Muscle of leg (tissue), 3 donors: ENCODE measurements at regions not wholly inside any gene's neighbourhood (a gene's known extent, or its start where the extent isn't known, plus 50 kb on each side); places are given as distances from the start of the nearest gene placed in this dataset.

Source experiments
- DNase-seq: peaks from one replicate; pipeline ENCODE4 v3.0.0; 2013
- H3K27ac ChIP-seq: one replicate; pipeline ENCODE4 v1.5.1; 2013; ENCODE audit warnings: mild to moderate bottlenecking, low read length, control low read depth
- H3K27me3 ChIP-seq: one replicate; pipeline ENCODE4 v1.6.1; 2013; ENCODE audit warnings: low read length; ENCODE audit not compliant: control insufficient read depth, insufficient read depth
- H3K36me3 ChIP-seq: one replicate; pipeline ENCODE4 v1.6.1; 2013; ENCODE audit warnings: low read length; ENCODE audit not compliant: control insufficient read depth, insufficient read depth
- H3K4me1 ChIP-seq: one replicate; pipeline ENCODE4 v1.6.1; 2013; ENCODE audit warnings: low read length; ENCODE audit not compliant: control insufficient read depth, insufficient read depth
- H3K4me3 ChIP-seq: one replicate; pipeline ENCODE4 v1.5.1; 2013; ENCODE audit warnings: low read length, control low read depth
- H3K9me3 ChIP-seq: replicated peaks from 2 replicates; pipeline ENCODE4 v1.6.1; 2013; ENCODE audit warnings: low read depth, low read length; ENCODE audit not compliant: control insufficient read depth
- WGBS: methylation state at CpG from one replicate; pipeline ENCODE4 v1.1.5; 2013; ENCODE audit warnings: missing lambda C conversion rate; ENCODE audit not compliant: insufficient coverage; 5-methylcytosine and 5-hydroxymethylcytosine counted together

DNA sequence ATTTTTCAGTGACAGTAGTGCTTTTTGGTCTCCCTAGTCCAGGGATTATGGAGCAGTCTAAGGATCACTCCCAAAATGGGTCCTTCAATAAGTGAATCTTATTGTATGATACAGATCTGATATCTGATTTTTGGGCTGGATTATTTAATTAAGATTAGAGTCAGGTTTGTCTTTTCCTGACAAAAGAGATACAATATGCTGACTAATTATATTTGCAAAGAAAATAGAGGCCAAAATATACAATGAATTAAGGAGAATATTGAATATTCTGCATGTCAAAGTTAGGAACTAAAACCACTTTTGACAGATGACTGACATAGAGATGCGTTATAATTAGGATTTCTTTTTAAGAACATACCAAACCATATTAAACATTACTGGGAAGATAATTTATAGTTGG, 175.2 kb downstream of the FOXG1 start:
- no CpG with 5 or more reads among the region's 1 CpG for WGBS
- no peaks in the 10 kb centered on the region for H3K27me3 ChIP-seq
- no peaks in the 10 kb centered on the region for H3K36me3 ChIP-seq
- H3K27ac ChIP-seq: no peak overlapping the region
- no peak overlapping the region for H3K4me3 ChIP-seq
- no peaks in the 10 kb centered on the region for H3K9me3 ChIP-seq
- no peak for DNase-seq
- H3K4me1 ChIP-seq: no peaks in the 10 kb centered on the region

DNA sequence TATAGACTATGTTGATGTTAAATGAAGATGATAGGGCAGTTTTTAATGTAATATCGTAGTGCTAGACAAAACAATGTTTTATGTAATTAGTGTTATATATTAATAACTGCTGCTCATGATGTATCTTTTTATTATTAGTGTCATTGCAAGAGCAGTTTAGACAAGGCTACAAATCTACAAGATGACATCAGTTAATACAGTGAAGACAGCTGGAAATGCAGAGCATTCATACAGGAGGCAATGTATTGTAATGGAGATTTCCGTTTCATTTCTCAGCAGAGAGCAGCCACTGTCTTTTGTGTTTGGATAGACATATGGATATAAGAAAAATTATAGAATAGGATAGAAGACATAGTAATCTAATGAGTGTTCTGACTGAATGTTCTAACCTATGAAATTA, 178.0 kb downstream of the FOXG1 start:
- Histone ChIP-seq H3K4me1 (no peaks in the 10 kb centered on the region), H3K27ac (no peak overlapping the region), H3K9me3 (no peaks in the 10 kb centered on the region), H3K4me3 (no peak overlapping the region), H3K27me3 (no peaks in the 10 kb centered on the region), H3K36me3 (no peaks in the 10 kb centered on the region)
- DNase-seq: no peak
- WGBS: 86% methylated on average over 1 of the region's 2 CpGs

DNA sequence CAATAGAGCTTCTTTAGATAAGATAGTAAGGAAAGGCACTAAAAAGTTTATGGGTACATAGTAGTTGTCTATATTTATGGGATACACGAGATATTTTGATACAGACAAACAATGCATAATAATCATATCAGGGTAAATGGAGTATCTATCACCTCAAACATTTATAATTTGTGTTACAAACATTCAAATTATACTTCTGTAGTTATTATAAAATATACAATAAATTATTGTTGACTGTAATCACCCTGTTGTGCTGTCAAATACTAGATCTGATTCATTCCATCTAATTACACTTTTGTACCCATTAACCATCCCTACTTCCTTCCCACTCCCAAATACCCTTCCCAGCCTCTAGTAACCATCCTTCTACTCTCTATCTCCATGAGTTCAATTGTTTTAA, 179.7 kb downstream of the FOXG1 start:
- no peaks in the 10 kb centered on the region for H3K9me3 ChIP-seq
- no peaks in the 10 kb centered on the region for H3K27me3 ChIP-seq
- no CpG with 5 or more reads among the region's 1 CpG for WGBS
- DNase-seq: no peak
- H3K36me3 ChIP-seq: no peaks in the 10 kb centered on the region
- no peak overlapping the region for H3K4me3 ChIP-seq
- H3K27ac ChIP-seq: no peak overlapping the region
- no peaks in the 10 kb centered on the region for H3K4me1 ChIP-seq

DNA sequence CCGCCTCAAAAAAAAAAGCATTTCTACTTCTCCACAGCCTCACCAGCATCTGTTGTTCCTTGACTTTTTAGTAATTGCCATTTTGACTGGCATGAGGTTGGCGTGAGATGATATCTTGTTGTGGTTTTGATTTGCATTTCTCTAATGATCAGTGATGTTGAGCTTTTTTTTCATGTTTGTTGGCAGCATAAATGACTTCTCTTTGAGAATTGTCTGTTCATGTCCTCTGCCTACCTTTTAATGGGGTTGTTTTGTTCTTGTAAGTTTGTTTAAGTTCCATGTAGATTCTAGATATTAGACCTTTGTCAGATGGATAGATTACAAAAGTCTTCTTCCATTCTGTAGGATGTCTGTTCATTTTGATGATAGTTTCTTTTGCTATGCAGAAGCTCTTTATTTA, 182.9 kb downstream of the FOXG1 start:
- no peaks in the 10 kb centered on the region for H3K9me3 ChIP-seq
- no peaks in the 10 kb centered on the region for H3K36me3 ChIP-seq
- H3K27ac ChIP-seq: no peak overlapping the region
- WGBS: no CpG with 5 or more reads among the region's 2 CpGs
- no peak for DNase-seq
- H3K27me3 ChIP-seq: no peaks in the 10 kb centered on the region
- H3K4me1 ChIP-seq: no peaks in the 10 kb centered on the region
- no peak overlapping the region for H3K4me3 ChIP-seq

DNA sequence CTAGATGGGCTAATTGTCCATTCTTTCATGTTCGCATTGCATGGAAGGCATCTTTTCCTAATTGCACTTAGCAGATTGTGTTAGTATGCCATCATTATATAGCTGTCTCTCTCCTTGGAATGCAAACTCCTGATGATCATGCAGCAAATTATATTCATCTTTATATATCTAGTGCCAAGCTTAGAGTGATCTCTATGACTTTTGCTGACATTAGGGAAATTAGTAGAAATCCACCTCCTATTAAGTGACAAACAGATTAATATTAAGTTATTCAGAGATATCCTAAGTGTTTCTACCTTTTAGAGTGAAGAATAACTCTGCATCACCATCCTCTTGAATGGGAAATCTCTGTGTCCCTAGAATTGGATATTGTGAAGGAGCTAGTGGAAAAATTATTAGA, 185.6 kb downstream of the FOXG1 start:
- peaks cover 2% of the 10 kb centered on the region for H3K9me3 ChIP-seq
- no peak overlapping the region for H3K27ac ChIP-seq
- no peak overlapping the region for H3K4me3 ChIP-seq
- H3K36me3 ChIP-seq: no peaks in the 10 kb centered on the region
- H3K27me3 ChIP-seq: no peaks in the 10 kb centered on the region
- H3K4me1 ChIP-seq: no peaks in the 10 kb centered on the region
- WGBS: no CpG with 5 or more reads among the region's 1 CpG
- no peak for DNase-seq

DNA sequence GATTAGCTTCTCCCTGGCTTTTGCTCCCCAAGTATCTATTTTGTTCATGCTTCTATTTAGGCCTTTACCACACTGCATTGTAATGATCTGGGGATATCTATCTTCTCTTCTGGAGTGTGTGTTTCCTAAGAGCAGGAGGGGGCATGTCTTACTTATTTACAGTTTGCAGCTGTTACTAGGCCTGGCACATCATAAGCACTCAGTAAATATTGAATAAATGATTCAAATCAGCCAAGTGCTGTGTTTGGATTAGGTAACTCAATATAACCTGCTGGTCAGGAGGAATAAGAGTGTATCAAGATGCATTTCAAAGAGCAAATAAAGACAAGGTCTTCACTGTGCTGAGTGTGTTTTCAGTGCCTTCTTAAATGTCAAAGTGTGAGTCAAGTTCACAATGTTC, 186.1 kb downstream of the FOXG1 start:
- Histone ChIP-seq H3K27ac (no peak overlapping the region), H3K4me1 (no peaks in the 10 kb centered on the region), H3K27me3 (no peaks in the 10 kb centered on the region), H3K36me3 (no peaks in the 10 kb centered on the region), H3K9me3 (peaks cover 2% of the 10 kb centered on the region), H3K4me3 (no peak overlapping the region)
- DNase-seq: no peak

DNA sequence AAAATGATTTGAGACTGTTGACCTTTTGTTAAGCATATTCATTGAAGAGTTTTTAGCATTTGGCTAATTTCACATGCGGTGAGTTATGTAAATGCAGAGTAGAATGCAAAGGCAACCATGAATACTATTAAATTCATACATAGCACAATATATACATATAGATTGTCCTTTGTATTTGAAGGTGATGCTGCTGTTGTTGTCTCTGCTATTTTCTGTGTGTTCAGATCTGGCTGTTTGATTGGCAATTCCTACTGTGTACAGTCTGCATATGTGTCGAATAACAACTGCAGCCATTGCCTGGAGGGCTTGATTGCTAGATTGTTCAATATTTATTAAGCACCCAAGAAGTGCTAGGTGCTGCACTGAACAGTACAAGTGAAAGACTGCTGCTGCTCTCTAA, 187.4 kb downstream of the FOXG1 start:
- no peak for DNase-seq
- Histone ChIP-seq H3K27ac (no peak overlapping the region), H3K36me3 (no peaks in the 10 kb centered on the region), H3K27me3 (no peaks in the 10 kb centered on the region), H3K4me1 (no peaks in the 10 kb centered on the region), H3K4me3 (no peak overlapping the region), H3K9me3 (peaks cover 2% of the 10 kb centered on the region)
- 100% methylated on average over 1 of the region's 2 CpGs for WGBS

DNA sequence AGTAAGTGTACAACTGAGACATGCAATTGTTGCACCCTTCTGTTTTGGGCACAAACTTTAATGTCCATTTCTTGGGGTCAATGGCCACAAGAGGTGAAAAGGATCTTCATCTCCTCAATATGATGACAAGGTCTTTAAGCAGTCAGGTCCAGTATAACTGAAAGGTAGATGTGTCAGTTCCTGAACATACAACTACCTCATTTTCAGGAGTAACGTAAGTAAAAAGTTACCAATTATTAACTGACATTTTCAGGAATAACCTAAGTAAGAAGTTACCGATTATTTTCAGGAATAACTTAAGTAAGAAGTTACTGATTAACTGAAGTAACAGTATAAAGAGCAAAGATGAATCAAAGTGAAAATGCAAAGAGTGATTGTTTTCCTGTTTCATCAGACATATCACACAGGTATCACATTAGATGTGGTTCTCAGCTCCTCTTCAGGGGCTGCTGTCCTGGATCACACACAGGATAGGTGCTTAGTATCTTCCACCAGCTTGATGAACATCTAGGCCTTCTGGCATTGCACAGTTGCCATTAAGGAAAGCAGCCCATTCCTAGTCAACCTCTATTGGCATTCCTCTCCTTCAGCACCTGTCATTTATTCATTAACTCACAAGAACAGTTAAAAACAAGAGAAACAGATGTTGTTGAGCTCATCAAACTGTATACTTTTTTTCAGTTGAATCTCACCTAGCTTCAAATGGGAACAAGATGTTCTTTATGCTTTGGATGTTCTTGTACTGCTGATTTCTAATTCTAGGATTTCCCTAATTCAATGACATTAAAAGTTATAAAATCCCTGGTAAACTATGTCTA, 200.0 kb downstream of the FOXG1 start:
- H3K27ac ChIP-seq: no peak overlapping the region
- H3K4me3 ChIP-seq: no peak overlapping the region
- no CpG with 5 or more reads among the region's 2 CpGs for WGBS
- no peaks in the 10 kb centered on the region for H3K36me3 ChIP-seq
- no peaks in the 10 kb centered on the region for H3K4me1 ChIP-seq
- no peaks in the 10 kb centered on the region for H3K27me3 ChIP-seq
- no peak for DNase-seq
- H3K9me3 ChIP-seq: no peaks in the 10 kb centered on the region

DNA sequence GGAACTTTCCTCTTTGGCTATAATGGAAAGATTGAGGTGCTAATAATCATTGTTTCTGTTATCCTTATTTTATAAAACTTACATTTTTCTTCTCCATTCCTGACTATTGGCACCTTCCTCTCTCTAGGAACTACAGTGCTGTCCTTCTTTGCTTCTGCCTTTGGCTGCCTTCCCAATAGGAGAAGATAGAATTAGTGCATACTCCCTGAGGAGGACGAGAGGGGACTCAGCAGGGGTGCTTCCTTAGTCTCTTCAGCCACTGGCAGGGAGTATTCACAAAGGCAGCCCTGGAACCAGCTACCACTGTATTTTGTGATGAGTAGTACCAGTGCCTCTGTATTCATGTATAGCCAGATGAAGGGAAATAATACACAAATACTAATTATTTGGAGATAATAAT, 208.5 kb downstream of the FOXG1 start:
- Histone ChIP-seq H3K27ac (no peak overlapping the region), H3K4me1 (no peaks in the 10 kb centered on the region), H3K4me3 (no peak overlapping the region), H3K27me3 (no peaks in the 10 kb centered on the region), H3K9me3 (no peaks in the 10 kb centered on the region), H3K36me3 (no peaks in the 10 kb centered on the region)
- DNase-seq: no peak
- WGBS: no CpG with 5 or more reads among the region's 1 CpG

DNA sequence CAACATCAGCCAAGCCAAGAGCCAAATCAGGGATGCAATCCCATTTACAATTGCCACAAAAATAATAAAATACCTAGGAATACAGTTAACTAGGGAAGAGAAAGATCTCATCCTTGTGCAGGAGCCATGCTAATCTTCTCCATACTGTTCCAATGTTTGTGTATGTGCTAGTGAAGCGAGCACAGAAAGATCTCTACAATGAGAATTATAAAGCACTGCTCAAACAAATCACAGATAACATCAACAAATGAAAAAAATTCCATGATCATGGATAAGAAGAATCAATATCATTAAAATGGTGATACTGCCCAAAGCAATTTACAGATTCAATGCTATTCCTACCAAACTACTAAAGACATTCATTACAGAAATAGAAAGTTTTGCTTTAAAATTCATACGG, 215.6 kb downstream of the FOXG1 start:
- Histone ChIP-seq H3K36me3 (no peaks in the 10 kb centered on the region), H3K9me3 (peaks cover 2% of the 10 kb centered on the region), H3K27me3 (no peaks in the 10 kb centered on the region), H3K4me3 (no peak overlapping the region), H3K4me1 (no peaks in the 10 kb centered on the region), H3K27ac (no peak overlapping the region)
- no CpG with 5 or more reads among the region's 2 CpGs for WGBS
- DNase-seq: no peak

DNA sequence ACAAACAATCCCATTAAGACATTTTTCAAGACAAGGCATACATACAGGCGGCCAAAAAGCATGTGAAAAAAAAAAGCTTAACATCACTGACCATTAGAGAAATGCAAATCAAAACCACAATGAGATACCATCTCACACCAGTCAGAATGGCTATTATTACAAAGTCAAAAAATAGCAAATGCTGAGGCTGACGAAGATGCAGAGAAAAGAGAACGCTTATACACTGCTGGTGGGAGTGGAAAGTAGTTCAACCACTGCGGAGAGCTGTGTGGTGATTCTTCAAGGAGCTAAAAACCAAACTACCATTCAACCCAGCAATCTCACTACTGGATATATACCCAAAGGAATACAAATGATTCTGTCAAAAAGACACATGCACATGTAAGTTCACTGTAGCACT, 216.7 kb downstream of the FOXG1 start:
- WGBS: no CpG with 5 or more reads among the region's 4 CpGs
- DNase-seq: no peak
- Histone ChIP-seq H3K27ac (no peak overlapping the region), H3K4me3 (no peak overlapping the region), H3K9me3 (peaks cover 2% of the 10 kb centered on the region), H3K36me3 (no peaks in the 10 kb centered on the region), H3K4me1 (no peaks in the 10 kb centered on the region), H3K27me3 (no peaks in the 10 kb centered on the region)
